RWPE2 (cell line): ENCODE measurements at regions not wholly inside any gene's neighbourhood (a gene's known extent, or its start where the extent isn't known, plus 50 kb on each side); places are given as distances from the start of the nearest gene placed in this dataset.

Experiments used
- ATAC-seq: fragments of 200-7000 bp; cut with Tn5 transposase; 3 replicates; pipeline ENCODE4 v1.9.1; 2021; ENCODE audit warnings: low read depth
- DNase-seq: peaks from one replicate; pipeline ENCODE4 v3.0.0-alpha.2; 2020; ENCODE audit warnings: low spot score
- H3K27ac ChIP-seq: fragments of 450-650 bp; 2 replicates; pipeline ENCODE4 v1.5.1; 2017; ENCODE audit warnings: mild to moderate bottlenecking; ENCODE audit not compliant: poor library complexity, severe bottlenecking
- H3K27me3 ChIP-seq: fragments of 250-450 bp; sonication (Bioruptor Pico); 2 replicates; pipeline ENCODE4 v1.5.1; 2021; ENCODE audit warnings: mild to moderate bottlenecking, moderate library complexity; ENCODE audit not compliant: insufficient read depth, poor library complexity, severe bottlenecking
- H3K36me3 ChIP-seq: fragments of 250-450 bp; sonication (Bioruptor Pico); 2 replicates; pipeline ENCODE4 v1.5.1; 2020; ENCODE audit warnings: low read depth, mild to moderate bottlenecking, moderate library complexity
- H3K4me1 ChIP-seq: fragments of 250-450 bp; sonication (Bioruptor Pico); 2 replicates; pipeline ENCODE4 v1.5.1; 2021; ENCODE audit warnings: mild to moderate bottlenecking, moderate library complexity; ENCODE audit not compliant: insufficient read depth, poor library complexity, severe bottlenecking
- H3K4me3 ChIP-seq: fragments of 250-450 bp; sonication (Bioruptor Pico); 2 replicates; pipeline ENCODE4 v1.5.1; 2021; ENCODE audit warnings: mild to moderate bottlenecking, moderate library complexity; ENCODE audit not compliant: severe bottlenecking
- H3K9me3 ChIP-seq: fragments of 250-450 bp; sonication (Bioruptor Pico); 2 replicates; pipeline ENCODE4 v1.5.1; 2021; ENCODE audit warnings: mild to moderate bottlenecking, moderate library complexity; ENCODE audit not compliant: severe bottlenecking
- CTCF ChIP-seq: fragments of 450-650 bp; IDR thresholded peaks from one replicate; pipeline ENCODE4 v1.5.1; 2017; ENCODE audit warnings: mild to moderate bottlenecking, moderate library complexity; ENCODE audit not compliant: poor library complexity, severe bottlenecking

GRCh38 chr14:106207316-106207715 is 680.9 kb downstream of the TMEM121 start:
- Histone ChIP-seq H3K4me3 (no peak overlapping the region), H3K4me1 (no peaks in the 10 kb centered on the region), H3K27ac (no peak overlapping the region), H3K9me3 (no peaks in the 10 kb centered on the region), H3K27me3 (peaks cover 19% of the 10 kb centered on the region), H3K36me3 (no peaks in the 10 kb centered on the region)
- ATAC-seq (no peak; the same call in 2 of the 3 replicates), DNase-seq (no peak)
- TF ChIP-seq CTCF: no peak

DNA sequence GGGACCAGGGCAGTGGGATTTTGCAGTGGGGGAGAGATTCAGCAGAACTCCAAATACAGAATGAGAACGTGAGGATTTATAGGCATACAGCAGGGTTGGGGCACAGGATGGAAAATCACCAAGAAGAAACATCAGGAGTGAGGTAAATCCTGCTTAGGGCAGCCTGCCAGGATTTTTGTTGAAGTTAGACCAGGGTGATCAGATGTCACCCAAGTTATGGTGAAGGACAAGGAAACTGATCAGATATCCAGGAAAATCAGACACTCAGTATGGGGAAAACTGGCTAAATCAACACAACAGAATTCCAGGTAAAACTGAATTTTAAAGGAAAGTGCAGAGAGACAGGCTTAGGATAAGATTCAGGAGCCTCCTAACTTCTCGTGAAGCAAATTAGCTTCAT is 682.4 kb downstream of the TMEM121 start:
- Histone ChIP-seq H3K4me3 (no peak overlapping the region), H3K27me3 (peaks cover 28% of the 10 kb centered on the region), H3K27ac (no peak overlapping the region), H3K9me3 (no peaks in the 10 kb centered on the region), H3K36me3 (no peaks in the 10 kb centered on the region), H3K4me1 (no peaks in the 10 kb centered on the region)
- no peak for ATAC-seq
- DNase-seq: no peak
- no peak for TF ChIP-seq CTCF

GRCh38 chr14:106209755-106210154 is 683.4 kb downstream of the TMEM121 start:
- no peaks in the 10 kb centered on the region for H3K9me3 ChIP-seq
- no peaks in the 10 kb centered on the region for H3K36me3 ChIP-seq
- no peak for TF ChIP-seq CTCF
- peak; percentile 52; the same call in 2 of the 3 replicates for ATAC-seq
- H3K4me1 ChIP-seq: no peaks in the 10 kb centered on the region
- no peak overlapping the region for H3K4me3 ChIP-seq
- H3K27ac ChIP-seq: no peak overlapping the region
- peaks cover 28% of the 10 kb centered on the region for H3K27me3 ChIP-seq
- no peak for DNase-seq

GRCh38 chr14:106210650-106211049 is 684.3 kb downstream of the TMEM121 start:
- no peak overlapping the region for H3K4me3 ChIP-seq
- TF ChIP-seq CTCF: no peak
- DNase-seq (no peak), ATAC-seq (peak; percentile 31; the same call in 1 of the 3 replicates)
- H3K27me3 ChIP-seq: peaks cover 28% of the 10 kb centered on the region
- H3K9me3 ChIP-seq: no peaks in the 10 kb centered on the region
- no peaks in the 10 kb centered on the region for H3K36me3 ChIP-seq
- no peaks in the 10 kb centered on the region for H3K4me1 ChIP-seq
- H3K27ac ChIP-seq: no peak overlapping the region

DNA sequence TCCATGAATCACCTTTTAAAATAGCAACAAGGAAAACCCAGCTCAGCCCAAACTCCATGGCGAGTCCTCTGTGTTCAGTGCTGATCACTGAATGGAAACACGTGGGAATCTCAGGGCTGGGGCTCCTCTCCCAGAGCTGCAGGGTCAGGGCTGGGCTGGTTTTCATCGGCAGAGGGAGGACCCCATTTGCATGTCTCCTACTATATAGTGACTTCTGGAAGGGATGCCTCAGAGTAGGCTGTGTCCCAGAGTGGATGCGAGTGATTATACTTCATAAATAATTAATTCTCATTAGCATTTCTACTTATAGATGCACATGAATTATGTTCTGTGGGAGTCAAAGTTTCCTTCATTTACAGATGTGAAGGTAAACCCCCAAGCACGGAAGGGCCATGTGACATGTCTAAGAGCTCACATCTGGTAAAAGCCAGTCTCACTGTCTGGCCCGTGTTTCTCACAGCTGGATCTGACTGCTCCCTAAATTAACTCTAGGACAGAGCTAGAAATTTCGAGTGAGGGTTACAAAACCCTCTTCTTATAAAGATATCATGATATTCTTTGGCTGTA is 685.0 kb downstream of the TMEM121 start:
- Histone ChIP-seq H3K36me3 (no peaks in the 10 kb centered on the region), H3K27ac (no peak overlapping the region), H3K9me3 (no peaks in the 10 kb centered on the region), H3K4me1 (no peaks in the 10 kb centered on the region), H3K27me3 (peaks cover 28% of the 10 kb centered on the region), H3K4me3 (no peak overlapping the region)
- TF ChIP-seq CTCF: no peak
- DNase-seq (no peak), ATAC-seq (no peak)
